ENCODE measurements at regions not wholly inside any gene's neighbourhood (a gene's known extent, or its start where the extent isn't known, plus 50 kb on each side); places are given as distances from the start of the nearest gene placed in this dataset.

DNA sequence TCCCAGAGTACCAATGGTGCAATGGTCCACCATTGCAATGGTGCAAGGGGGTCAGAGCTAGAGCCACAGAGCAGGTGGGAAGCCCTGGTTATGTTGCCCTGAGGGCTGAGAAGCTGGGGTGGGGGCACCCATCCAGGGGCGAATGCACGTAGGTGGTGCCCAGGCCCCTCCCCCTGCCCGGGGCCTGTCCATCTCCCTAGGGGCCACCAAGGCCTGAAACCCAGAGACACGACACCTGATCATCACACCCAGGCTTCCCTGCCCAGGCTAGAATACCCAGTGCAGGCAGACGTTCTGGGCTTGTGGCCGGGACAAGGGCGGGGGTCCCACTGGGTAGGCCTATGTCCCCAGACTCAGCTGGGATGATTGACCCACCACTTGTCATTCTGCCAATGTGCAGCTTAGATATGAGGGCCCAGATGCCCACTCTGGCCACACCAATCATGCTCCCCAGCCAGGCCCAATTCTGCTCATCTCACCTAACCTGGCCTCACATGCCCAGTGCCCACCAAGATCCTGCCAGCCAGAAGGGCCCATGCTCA is 83.2 kb downstream of the ALG10 start:
- TF ChIP-seq, protein P1, sequence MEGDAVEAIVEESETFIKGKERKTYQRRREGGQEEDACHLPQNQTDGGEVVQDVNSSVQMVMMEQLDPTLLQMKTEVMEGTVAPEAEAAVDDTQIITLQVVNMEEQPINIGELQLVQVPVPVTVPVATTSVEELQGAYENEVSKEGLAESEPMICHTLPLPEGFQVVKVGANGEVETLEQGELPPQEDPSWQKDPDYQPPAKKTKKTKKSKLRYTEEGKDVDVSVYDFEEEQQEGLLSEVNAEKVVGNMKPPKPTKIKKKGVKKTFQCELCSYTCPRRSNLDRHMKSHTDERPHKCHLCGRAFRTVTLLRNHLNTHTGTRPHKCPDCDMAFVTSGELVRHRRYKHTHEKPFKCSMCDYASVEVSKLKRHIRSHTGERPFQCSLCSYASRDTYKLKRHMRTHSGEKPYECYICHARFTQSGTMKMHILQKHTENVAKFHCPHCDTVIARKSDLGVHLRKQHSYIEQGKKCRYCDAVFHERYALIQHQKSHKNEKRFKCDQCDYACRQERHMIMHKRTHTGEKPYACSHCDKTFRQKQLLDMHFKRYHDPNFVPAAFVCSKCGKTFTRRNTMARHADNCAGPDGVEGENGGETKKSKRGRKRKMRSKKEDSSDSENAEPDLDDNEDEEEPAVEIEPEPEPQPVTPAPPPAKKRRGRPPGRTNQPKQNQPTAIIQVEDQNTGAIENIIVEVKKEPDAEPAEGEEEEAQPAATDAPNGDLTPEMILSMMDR (IDR thresholded peaks at IDR 0.05), result no peak
- TF ChIP-seq POLR2A (IDR thresholded peaks at IDR 0.05), result no peak
